Stimulated activated CD4-positive, alpha-beta T cell treated with anti-CD3 and anti-CD28 coated beads, Interleukin-4, amount 100 ng/mL, for 48 hours (primary cell): ENCODE measurements at regions not wholly inside any gene's neighbourhood (a gene's known extent, or its start where the extent isn't known, plus 50 kb on each side); places are given as distances from the start of the nearest gene placed in this dataset.
"Not testable (repeated sequence)": the region's sequence is repeated elsewhere in the genome, so short reads cannot be mapped to it uniquely, and the experiment has no call there.

ENCODE experiments used
- DNase-seq, 2 donors: peaks; one replicate each; pipeline ENCODE4 v3.0.0-alpha.2; 2020; ENCODE audit warnings: low read depth in 2 of 2

DNA sequence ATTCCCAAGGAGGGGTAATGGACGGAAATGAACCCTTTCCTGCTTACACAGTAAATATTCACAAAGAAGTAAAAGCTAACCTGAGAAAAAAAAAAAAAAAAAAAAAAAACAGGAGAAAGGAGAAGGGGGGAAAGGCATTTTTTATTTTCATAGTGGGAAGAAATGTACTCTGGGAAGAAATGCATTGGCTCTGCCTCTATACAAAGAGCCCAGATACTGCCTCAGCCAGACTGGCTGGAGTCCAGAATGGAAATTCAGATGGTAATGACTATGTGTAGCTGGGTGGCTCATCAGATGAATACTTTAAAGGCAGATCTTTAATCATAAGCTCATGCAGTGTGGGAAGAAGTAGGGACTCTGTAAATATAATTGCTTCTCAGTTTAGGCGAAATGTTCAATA is 124.9 kb upstream of the ZNF608 start:
- no peak for DNase-seq

DNA sequence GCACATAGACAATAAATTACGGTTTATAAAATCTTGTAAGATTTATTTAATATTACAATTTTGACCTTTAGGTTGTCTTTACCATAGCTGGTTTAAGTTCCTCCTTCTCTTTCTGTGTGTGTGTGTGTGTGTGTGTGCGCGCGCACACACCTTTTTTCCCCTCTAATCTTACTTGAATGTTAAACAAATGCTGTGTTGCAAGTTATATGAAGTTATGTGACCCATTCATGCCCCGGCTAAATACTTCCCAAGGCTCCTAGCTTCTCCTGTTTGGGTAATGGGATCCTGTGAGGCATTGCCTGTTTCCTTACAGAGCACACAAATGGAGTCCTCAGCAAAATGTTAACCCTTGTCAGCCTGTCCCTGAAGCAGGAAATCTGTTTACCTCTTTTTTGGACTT is 125.6 kb upstream of the ZNF608 start:
- no peak for DNase-seq

DNA sequence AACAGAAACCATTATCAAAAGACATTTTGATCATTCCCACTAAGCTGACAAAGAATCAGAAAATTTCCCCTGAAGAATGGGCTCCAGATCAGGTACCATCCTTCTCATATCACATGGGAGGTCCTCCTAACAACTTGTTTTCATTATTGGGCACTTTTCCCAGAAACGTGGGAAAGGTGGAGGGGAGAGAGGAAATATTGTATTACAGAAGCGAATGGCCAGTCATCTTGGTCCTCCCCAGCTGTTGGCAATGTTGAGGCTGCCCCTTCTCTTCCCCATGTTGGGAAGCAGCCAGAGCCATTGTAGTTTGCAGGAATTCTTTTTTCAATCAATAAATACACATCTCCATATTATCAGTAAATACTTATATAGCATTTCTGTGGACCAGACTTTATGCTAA is 126.2 kb upstream of the ZNF608 start:
- DNase-seq = no peak

DNA sequence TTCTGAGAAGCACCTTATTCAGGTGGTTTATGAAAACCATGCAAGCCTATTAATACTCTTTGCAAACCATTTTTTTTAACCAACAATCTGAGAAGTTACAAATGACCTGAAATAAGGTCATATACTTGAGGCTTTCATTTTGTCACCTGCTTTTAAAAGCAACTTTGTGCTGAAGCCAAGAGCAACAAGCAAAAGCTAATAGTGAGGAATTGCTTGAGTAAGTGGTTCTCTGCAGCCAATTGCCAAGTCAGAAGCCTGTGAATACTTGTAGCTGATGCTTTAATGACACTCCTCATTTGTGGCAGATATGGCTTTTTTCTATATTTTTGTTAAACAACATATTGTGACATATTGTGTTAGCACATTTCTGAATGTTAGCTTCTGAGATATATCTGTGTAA is 126.7 kb upstream of the ZNF608 start:
- DNase-seq = no peak

DNA sequence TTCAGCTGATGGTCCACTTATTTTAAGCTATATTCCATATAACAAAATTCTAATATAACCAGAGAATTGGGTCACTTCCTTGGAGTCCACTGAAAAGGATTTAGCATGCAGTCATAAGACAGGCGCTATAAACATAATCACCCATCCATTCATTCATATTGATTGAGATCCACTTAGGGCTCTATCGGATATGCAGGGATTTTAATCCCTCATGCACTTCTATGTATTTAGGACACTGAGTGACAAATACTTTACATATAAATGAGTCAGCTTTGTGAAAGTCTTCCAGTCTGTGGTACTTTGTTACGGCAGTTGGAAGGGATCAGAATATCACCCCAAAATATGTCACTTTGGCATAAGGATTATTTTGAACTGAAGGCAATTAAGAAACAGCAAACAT is 127.3 kb upstream of the ZNF608 start:
- DNase-seq = no peak

DNA sequence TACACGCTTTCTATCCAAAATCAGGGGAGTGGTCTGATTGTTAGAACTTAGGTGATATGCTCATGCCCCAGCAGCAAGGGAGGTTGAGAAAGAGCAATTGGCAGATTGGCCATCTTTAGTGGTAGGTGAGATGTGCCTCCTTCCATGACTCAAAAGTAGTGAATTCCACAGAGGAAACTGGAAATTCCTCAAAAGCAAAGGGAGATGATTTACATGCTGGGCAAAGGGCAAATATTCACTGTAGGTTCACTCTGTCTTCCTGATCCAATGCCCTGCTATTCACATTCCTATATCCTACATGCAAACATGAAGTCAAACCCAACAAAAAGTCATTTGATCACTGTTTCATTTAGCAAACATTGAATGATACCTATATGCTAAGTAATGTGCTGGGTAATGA is 130.1 kb upstream of the ZNF608 start:
- no peak for DNase-seq

DNA sequence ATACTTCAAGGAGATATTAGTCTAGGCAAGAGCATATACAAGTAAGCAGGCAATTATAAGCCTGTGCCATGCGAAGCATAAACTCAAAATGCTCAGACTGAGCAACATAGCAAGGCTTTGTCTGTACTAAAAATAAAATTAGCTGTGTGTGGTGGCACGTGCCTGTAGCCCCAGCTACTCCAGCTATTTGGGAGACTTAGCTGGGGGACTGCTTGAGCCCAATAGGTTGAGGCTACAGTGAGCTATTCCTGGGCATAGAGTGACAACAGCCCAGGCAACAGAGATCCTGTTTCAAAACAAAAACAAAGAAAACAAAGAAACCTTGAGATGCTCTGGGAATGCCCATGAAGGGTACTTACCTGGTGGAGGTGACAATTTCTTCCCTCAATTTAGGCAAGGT is 130.5 kb upstream of the ZNF608 start:
- DNase-seq = no peak

DNA sequence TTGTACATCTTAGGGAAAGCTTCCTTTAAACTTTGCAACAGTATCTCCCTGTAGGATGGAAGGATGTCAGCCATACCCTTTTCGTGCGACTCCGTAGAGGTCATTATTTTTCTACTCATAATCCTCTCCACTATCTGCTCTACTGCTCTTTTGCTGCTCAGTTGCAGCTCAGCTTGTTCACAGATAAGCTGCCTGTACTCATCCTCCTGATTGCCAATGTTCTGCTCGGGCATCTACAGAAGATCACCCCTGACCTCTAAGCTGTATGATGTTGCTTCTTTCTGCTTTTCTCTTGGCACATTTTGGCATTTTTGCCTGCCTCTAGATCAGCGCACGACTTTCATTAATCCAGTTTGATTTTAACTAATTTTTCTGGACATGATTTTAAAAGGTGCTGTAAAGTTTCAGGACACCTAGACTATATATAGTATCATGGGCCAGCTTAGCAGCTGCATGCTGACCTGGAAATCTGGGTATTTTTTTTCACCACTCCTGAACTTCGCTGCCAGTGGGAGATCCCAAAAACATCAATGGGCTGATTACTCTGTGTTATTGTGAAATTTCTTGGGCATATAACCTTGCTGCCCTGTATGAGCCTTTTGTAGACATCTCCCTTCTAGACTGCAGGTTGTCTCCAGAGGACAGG is 131.2 kb upstream of the ZNF608 start:
- no peak for DNase-seq

DNA sequence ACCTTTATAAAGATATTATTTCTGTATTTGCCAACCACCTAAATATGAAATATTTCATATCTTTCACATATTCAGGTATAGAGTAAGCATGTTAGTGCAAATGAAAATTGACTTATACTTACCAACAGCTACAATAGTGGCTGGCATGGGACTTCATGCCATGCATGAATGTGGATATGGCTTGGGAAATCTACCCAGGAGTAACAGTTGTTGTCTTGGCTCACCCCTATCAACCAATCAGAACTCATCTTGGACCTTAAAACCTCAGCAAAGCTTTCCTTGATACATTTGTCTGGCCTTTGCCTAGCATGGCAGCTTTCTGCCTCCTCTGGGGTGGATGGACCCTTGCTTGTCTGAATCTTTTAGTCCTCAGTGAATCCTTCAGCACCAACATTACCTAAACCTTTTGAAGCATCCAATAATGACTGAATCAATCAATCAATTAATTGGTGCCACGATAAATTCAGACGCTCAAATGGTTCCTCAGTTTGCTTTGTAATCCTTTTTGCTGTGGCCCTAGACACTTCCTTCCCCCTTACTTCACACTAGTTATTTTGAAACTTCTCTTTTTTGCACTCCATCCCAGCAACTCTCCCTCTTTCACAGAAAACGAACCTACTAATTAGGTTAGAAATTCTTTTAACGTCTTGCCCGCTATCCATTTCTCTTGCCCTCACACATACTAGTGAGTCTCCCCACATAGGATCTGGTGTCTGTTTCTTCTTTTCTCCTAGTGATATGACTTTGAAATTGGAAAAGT is 132.3 kb upstream of the ZNF608 start:
- no peak for DNase-seq

DNA sequence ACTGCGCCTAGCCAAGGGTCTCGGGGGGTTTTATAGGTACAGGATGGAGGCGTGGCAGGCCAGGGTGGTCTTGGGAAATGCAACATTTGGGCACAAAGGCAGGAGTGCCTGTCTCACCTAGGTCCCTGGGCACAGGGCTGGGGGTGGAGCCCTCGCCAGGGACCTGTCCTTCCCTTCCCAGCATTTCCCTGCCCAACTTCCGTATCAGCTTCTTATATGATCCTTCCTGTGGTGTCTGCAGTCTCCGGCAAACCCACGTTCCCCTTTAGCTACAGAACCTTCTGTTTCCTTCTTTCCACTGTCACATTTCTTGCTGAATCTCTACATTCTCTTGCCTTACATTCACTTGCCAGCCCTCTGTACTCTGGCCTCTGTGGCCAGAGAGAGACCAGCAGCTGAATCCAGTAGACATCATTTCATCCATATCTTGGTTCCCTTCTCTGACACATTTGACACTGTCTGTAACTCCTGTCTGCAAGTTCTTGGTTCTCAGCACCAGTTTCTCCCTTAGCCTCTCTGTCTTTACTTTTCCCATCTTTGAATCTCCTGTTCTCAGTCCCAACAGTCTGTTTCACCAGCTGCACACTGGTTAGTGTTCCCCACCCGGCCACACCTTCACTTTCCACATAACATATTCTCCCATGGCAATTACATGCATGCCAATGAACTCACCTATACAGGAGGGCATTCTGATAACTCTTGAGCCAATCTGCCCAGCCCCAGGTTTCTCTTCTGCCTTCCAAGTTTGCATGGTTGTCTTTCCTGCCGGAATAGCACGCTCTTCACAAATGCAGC is 134.7 kb upstream of the ZNF608 start:
- no peak for DNase-seq

DNA sequence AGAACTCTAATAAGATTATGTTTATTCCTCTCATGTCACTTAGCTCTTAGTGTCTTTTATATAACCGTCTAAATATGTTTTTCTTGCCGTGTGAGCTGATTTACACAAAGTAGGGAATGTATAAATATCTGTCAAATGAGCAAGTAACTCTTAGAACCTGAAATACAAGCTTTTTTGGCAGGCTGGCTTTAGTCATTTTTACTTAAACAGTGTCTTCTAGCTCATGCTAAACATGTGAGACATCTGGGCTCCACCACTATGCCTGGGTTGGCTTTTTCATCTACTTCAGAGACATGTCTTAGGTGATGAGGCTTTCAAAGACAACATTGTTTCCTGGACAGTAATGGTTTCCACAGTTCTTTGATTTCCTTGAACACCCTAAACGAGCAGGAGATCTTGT is 137.2 kb upstream of the ZNF608 start:
- DNase-seq = no peak

DNA sequence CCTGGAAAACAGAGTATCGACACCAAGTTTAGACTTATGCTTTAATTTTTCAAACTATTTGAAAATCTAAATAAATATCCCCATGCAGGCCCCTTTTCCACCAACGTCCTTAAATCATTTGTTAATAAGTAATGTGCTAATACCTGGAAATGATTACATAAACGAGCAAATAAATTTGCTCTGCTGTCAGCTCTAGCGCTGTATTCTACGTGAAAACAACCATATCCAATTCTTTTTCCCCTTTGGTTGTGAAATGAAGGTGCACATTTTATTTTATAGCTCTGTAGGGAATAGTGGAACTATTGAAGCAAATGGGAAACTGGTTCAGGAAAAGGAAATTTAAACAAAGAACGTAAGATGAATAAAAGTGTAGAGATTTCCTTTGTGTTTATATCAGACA is 137.7 kb upstream of the ZNF608 start:
- no peak for DNase-seq

DNA sequence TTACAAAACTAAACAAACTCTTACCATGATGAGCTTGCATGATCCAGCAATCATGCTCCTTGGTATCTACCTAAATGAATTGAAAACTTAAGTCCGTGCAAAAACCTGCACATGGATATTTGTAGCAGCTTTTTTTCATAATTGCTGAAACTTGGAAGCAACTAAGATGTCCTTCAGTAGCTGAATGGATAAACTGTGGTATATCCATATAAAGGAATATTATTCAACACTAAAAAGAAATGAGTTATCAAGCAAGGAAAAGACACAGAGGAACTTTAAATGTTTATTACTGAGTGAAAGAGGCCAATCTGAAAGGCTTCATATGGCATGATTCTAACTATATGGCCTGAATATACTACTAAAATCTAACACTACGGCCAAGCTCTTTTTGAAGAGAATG is 139.1 kb upstream of the ZNF608 start:
- no peak for DNase-seq

DNA sequence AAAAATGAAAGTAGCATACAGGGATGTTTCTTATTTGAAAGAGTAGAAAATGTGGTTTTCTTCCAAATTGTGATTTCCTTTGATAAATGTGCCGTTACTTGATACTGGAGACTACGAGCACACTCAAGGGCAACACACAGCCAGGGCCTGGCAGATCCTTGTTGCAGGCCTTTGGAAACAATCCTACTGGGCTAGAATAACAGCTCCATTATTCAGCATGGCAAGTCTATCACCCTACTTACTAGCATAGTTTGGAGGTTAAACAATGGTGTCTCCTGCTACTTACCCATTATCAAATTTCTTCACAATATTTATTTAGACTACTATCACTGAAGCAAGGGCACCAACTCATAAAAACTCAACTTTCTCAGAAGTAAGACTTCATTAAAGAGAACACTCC is 140.8 kb upstream of the ZNF608 start:
- DNase-seq = no peak

DNA sequence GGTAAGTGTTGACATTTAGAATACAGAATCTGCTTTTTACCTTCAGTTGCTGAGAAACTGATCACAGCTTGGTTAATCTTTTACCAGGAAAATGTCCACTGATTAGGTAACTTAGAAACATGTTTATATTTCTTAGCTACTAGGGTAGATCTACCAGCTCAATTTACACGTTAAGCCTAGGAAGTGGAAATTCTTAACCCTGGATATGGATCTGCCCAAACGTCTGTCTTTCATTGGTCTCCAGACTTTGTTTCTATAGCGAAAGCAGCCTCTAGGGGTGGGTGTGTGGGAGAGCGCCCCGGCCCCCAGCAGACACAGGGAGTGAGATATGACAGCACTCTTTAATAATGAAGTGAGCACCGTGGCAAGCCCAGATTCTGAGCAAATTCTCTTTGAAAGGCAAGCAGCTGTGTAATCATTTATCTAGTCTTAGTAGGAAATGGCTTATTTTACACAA is 141.6 kb upstream of the ZNF608 start:
- DNase-seq = no peak

DNA sequence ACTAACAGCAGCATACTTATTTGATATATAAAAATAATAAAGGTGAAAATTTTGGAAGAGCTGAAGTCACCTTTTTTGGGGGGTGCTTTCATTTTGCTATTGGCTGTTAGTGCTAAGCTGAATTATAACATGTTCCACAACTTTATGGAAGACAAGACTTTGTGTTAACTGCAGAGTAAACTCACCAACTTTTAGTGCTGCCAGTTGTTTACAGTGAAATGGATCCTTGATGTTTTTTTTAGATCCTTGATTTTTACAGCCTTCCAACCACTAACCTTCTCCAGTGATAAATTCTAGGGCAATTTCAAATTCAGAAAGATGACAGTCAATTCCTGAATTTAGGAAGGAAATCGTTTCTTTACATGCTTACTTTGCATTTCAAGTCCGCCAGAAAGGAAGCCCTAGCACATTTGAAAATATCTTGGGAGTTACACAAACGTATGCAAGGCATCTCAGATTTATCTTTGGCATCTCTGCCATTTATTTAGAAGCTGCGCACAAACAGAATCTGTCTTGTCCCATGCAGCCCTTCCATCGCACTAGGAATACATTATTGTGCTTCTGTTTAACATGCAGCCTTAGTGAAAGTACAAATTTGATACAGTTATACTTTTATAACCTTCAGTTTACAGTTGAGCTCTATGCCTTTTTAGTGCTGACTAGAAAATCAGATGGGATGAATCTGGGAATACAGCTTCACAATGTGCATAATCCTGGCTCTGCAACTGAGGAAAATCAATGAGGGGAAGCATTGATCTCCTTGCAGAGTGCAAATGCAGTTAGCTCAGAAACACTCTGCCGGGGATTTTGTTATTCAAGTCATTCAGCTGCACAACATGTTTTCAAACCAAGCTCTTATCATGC is 142.4 kb upstream of the ZNF608 start:
- DNase-seq = no peak

DNA sequence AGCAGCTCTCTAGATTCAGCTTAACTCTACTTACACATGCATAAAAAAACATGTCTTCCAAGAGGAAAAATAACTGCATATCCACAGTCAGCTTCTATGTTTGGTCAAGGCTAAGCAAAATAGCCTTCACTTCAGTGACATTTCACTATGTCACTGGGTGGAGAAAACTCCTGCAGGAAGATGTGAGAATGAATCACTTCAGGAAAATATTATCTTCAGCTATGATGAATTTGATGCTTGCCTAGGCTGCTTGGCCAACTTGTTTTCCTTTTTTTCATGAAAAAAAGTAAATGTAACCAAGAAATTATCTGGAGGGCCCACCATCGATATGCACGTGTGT is 143.0 kb upstream of the ZNF608 start:
- DNase-seq = no peak

DNA sequence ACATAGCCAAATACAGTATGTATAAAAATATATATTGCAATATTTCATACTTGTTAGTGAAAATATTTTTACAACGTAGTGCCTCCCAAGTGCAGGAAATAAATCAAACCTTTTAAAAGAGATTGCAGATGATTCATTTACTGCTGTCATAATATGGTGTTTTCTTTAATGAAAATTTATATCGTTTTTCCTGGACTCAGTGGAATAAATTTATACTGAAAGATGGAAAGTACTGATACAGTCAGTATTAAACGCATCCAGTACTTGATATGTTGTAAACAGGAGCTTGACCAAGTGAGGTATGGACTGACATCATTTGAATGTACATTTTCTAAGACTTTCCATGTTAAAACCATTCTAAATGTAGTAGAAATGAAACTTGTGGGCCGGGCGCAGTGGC is 143.4 kb upstream of the ZNF608 start:
- no peak for DNase-seq

DNA sequence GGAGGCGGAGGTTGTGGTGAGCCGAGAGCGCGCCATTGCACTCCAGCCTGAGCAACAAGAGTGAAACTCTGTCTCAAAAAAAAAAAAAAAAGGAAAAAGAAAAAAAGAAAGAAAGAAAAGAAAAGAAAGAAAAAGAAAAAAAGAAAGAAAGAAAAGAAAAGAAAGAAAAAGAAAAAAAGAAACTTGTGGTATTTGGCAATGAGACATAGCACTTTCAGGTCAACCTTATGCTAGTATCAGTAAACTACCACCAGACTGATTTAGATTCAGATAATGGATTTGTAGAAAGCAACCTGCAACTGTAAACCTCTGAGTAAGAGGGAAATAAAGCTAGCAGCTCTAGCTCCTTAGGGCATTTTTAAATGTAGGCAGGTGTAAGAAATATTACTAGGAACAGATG is 144.0 kb upstream of the ZNF608 start:
- DNase-seq = not testable (repeated sequence)

DNA sequence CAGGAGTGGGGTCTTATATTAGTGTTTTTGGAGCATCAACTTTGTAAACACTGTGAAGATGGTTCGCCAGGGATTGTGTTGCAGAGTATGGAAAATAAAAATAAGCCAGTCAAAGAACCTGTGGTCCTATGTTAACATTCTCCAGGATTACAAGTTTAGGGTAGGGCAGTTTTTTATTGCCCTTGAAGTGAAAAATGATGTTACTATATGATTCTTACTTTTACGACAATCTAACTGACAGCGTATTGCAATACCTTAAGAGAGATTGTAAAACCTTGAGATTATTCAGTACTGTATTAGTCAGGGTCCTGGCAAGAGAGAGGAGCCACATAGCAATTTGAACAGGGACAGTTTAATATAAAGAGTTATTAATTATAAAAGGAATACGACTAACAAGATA is 144.7 kb upstream of the ZNF608 start:
- DNase-seq = no peak

DNA sequence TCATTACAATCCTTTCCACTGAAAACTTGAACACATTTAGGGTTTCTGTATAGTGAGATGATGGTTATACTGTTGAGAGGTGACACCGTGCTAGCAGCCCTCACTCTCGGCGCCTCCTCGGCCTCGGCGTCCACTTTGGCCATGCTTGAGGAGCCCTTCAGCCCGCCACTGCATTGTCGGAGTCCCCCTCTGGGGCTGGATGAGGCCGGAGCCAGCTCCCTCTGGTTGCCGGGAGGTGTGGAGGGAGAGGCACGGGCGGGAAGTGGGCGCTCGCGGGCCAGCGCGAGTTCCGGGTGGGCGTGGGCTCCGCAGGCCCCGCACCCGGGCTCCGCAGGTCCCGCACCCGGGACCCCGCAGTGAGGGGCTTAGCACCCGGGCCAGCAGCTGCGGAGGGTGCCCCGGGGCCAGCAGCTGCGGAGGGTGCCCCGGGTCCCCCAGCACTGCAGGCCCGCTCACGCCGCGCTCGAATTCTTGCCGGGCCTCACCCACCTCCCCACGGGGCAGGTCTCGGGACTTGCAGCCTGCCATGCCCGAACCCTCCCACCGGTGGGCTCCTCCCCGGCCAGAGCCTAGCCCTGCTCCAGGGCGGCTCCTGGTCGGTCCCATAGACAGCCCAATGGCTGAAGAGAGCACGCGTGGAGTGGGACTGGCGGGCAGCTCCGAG is 145.9 kb upstream of the ZNF608 start:
- no peak for DNase-seq

DNA sequence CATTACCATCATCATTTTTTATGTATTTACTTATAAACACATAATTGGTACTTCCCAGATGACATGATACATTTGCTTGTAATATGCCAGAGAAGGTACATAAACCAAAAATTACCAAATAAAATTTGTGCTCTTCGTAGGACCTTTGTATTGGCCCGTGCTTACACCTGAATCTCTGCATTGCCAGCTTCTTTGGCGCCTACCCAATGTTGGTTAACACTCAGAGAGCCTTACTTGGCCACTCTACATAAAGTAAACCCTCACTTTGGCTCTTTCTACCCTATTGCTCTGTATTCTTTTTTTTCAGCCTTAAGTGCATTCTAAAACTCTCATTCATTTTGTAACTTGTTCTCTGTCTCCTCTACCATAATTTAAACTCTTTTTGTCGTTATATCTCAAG is 148.1 kb upstream of the ZNF608 start:
- no peak for DNase-seq
